H1 (cell line): ENCODE measurements at regions not wholly inside any gene's neighbourhood (a gene's known extent, or its start where the extent isn't known, plus 50 kb on each side); places are given as distances from the start of the nearest gene placed in this dataset.

Experiments used
- CTCF ChIA-PET: fragments of 300-600 bp; sonication (Branson Sonifier 250); formaldehyde crosslinking; loops from one replicate; lab custom pipeline; 2021; ENCODE audit not compliant: partially characterized antibody; lab: Charles Lee
- POLR2A ChIA-PET: fragments of 300-600 bp; sonication (Branson Sonifier 250); formaldehyde crosslinking; loops from one replicate; lab custom pipeline; 2021; ENCODE audit warnings: inconsistent platforms; ENCODE audit not compliant: partially characterized antibody; lab: Charles Lee
- DNase-seq, 2 experiments: peaks; one replicate each; pipeline versions ENCODE4 v3.0.0 to v3.0.0-alpha.2; 2010 to 2022; ENCODE audit warnings: low spot score in 2 of 2, low read depth in 1 of 2, mixed read lengths in 1 of 2
- FAIRE-seq: peaks from 2 replicates; lab custom pipeline; 2011; peaks lifted over from hg19 to GRCh38; lab: Jason Lieb, UNC
- H2AFZ ChIP-seq: 2 replicates; pipeline ENCODE4 v1.8.1; 2012; ENCODE audit warnings: low read length, inconsistent platforms
- H2AK5ac ChIP-seq: 2 replicates; pipeline ENCODE4 v1.6.1; 2013; ENCODE audit warnings: low read depth, low read length
- H2BK120ac ChIP-seq: replicated peaks from 2 replicates; pipeline ENCODE3; 2013; ENCODE audit warnings: low read depth, low read length, inconsistent platforms
- H2BK12ac ChIP-seq: 2 replicates; pipeline ENCODE4 v1.6.1; 2013; ENCODE audit warnings: low read depth, low read length
- H2BK15ac ChIP-seq: 2 replicates; pipeline ENCODE4 v1.6.1; 2013; ENCODE audit warnings: low read length
- H2BK20ac ChIP-seq: 2 replicates; pipeline ENCODE4 v1.6.1; 2013; ENCODE audit warnings: low read length
- H2BK5ac ChIP-seq: 2 replicates; pipeline ENCODE4 v1.6.1; 2013; ENCODE audit warnings: low read depth, low read length
- H3K14ac ChIP-seq: 2 replicates; pipeline ENCODE4 v1.6.1; 2013; ENCODE audit warnings: inconsistent platforms; ENCODE audit not compliant: insufficient read length
- H3K18ac ChIP-seq: 2 replicates; pipeline ENCODE4 v1.6.1; 2013; ENCODE audit warnings: low read length; ENCODE audit errors: extremely low read depth
- H3K23ac ChIP-seq: 2 replicates; pipeline ENCODE4 v1.6.1; 2013; ENCODE audit warnings: inconsistent platforms; ENCODE audit not compliant: insufficient read length
- H3K23me2 ChIP-seq: 2 replicates; pipeline ENCODE4 v1.6.1; 2013; ENCODE audit warnings: low read depth, low read length
- H3K27ac ChIP-seq: 2 replicates; pipeline ENCODE4 v1.6.1; 2011; ENCODE audit warnings: low read depth, low read length, inconsistent platforms
- H3K27me3 ChIP-seq, 4 experiments: replicated peaks in 1 of 4; 1 replicate in 1 of 4; 2 replicates in 3 of 4; pipeline versions ENCODE4 v1.6.1 to v1.8.1; 2011 to 2013; ENCODE audit warnings: low read length in 3 of 4, mild to moderate bottlenecking in 3 of 4, inconsistent platforms in 2 of 4, mixed read lengths in 2 of 4, moderate library complexity in 1 of 4; ENCODE audit not compliant: control insufficient read depth in 3 of 4, insufficient read depth in 3 of 4; ENCODE audit errors: extremely low read depth in 1 of 4
- H3K36me3 ChIP-seq, 4 experiments: 2 replicates each; pipeline versions ENCODE4 v1.6.1 to v1.8.1; 2011 to 2013; ENCODE audit warnings: mild to moderate bottlenecking in 4 of 4, low read length in 3 of 4, moderate library complexity in 2 of 4, control low read depth in 1 of 4, inconsistent platforms in 1 of 4; ENCODE audit not compliant: insufficient read depth in 4 of 4, control insufficient read depth in 2 of 4
- H3K4ac ChIP-seq: replicated peaks from 2 replicates; pipeline ENCODE3; 2013; ENCODE audit warnings: low read length, low read depth, mixed read lengths, inconsistent platforms; ENCODE audit not compliant: insufficient read length
- H3K4me1 ChIP-seq, 4 experiments: replicated peaks in 1 of 4; 1 replicate in 1 of 4; 2 replicates in 3 of 4; pipeline versions ENCODE4 v1.6.1 to v1.8.1; 2011 to 2013; ENCODE audit warnings: low read length in 3 of 4, inconsistent platforms in 2 of 4, mixed read lengths in 1 of 4; ENCODE audit not compliant: insufficient read depth in 4 of 4, control insufficient read depth in 3 of 4
- H3K4me2 ChIP-seq, 2 experiments: 2 replicates each; pipeline versions ENCODE4 v1.6.1 to v1.8.1; 2011 to 2013; ENCODE audit warnings: low read depth in 2 of 2, low read length in 2 of 2, control low read depth in 1 of 2, inconsistent platforms in 1 of 2, mild to moderate bottlenecking in 1 of 2; ENCODE audit not compliant: insufficient read depth in 1 of 2
- H3K4me3 ChIP-seq, 4 experiments: fragments of 200-600, 300-600 bp in 1 of 4; sonication (generic), shearing (Covaris generic), sonication (Bioruptor Twin) in 1 of 4; 2 replicates each; pipeline versions ENCODE4 v1.5.1 to v1.8.1; 2011 to 2016; ENCODE audit warnings: low read length in 4 of 4, low read depth in 3 of 4, control low read depth in 2 of 4, inconsistent platforms in 2 of 4, mild to moderate bottlenecking in 2 of 4, mixed read lengths in 1 of 4, moderate library complexity in 1 of 4; ENCODE audit not compliant: insufficient read depth in 2 of 4; ENCODE audit errors: extremely low read depth in 1 of 4
- H3K56ac ChIP-seq: replicated peaks from 2 replicates; pipeline ENCODE3; 2013; ENCODE audit warnings: low read depth, mild to moderate bottlenecking, mixed read lengths, low read length, inconsistent platforms; ENCODE audit not compliant: insufficient read length
- H3K79me1 ChIP-seq: 2 replicates; pipeline ENCODE4 v1.6.1; 2013; ENCODE audit warnings: low read depth, low read length, control low read depth
- H3K79me2 ChIP-seq, 2 experiments: 2 replicates each; pipeline versions ENCODE4 v1.6.1 to v1.8.1; 2012 to 2013; ENCODE audit warnings: low read length in 2 of 2, mild to moderate bottlenecking in 2 of 2, inconsistent platforms in 1 of 2; ENCODE audit not compliant: insufficient read depth in 2 of 2, control insufficient read depth in 1 of 2
- H3K9ac ChIP-seq, 4 experiments: replicated peaks in 1 of 4; 1 replicate in 1 of 4; 2 replicates in 3 of 4; pipeline versions ENCODE4 v1.6.1 to v1.8.1; 2011 to 2013; ENCODE audit warnings: low read depth in 3 of 4, low read length in 3 of 4, control low read depth in 2 of 4, mild to moderate bottlenecking in 2 of 4, moderate library complexity in 2 of 4, inconsistent platforms in 1 of 4; ENCODE audit errors: extremely low read depth in 1 of 4
- H3K9me3 ChIP-seq, 2 experiments: 2 replicates each; pipeline versions ENCODE4 v1.6.1 to v1.8.1; 2012 to 2013; ENCODE audit warnings: mild to moderate bottlenecking in 2 of 2, moderate library complexity in 2 of 2, control low read depth in 1 of 2, inconsistent platforms in 1 of 2, low read depth in 1 of 2, low read length in 1 of 2, mixed read lengths in 1 of 2; ENCODE audit not compliant: insufficient read depth in 2 of 2
- H4K20me1 ChIP-seq, 2 experiments: replicated peaks in 1 of 2; 2 replicates each; pipeline versions ENCODE3 to v1.8.1; 2011 to 2013; ENCODE audit warnings: inconsistent platforms in 2 of 2, low read length in 2 of 2, mild to moderate bottlenecking in 1 of 2; ENCODE audit not compliant: insufficient read depth in 2 of 2, control insufficient read depth in 1 of 2
- H4K5ac ChIP-seq: 2 replicates; pipeline ENCODE4 v1.6.1; 2013; ENCODE audit warnings: low read length, low read depth, mixed read lengths, inconsistent platforms; ENCODE audit not compliant: insufficient read length
- H4K8ac ChIP-seq: 2 replicates; pipeline ENCODE4 v1.8.0; 2013; ENCODE audit warnings: mild to moderate bottlenecking, moderate library complexity, low read length, inconsistent platforms; ENCODE audit not compliant: insufficient read depth; ENCODE audit errors: extremely low read depth
- H4K91ac ChIP-seq: replicated peaks from 2 replicates; pipeline ENCODE3; 2013; ENCODE audit warnings: low read length, mixed read lengths, inconsistent platforms; ENCODE audit not compliant: insufficient read length
- BRCA1 ChIP-seq: IDR thresholded peaks from 2 replicates; pipeline ENCODE4 v1.6.1; 2012; ENCODE audit warnings: low read depth, low read length, improper control_type of control experiment
- JUN ChIP-seq: IDR thresholded peaks from 2 replicates; pipeline ENCODE4 v1.6.1; 2011; ENCODE audit warnings: low read depth, mild to moderate bottlenecking, improper control_type of control experiment, low read length
- KDM5A ChIP-seq: fragments of 200-600 bp; IDR thresholded peaks from 2 replicates; pipeline ENCODE4 v1.7.1; 2012; ENCODE audit warnings: mild to moderate bottlenecking, low read length, inconsistent platforms, mixed read lengths
- NRF1 ChIP-seq: IDR thresholded peaks from 2 replicates; pipeline ENCODE4 v1.6.1; 2011; ENCODE audit warnings: mild to moderate bottlenecking, low read depth, low read length, improper control_type of control experiment
- POLR2A ChIP-seq, 2 experiments: IDR thresholded peaks; 1 replicate in 1 of 2; 2 replicates in 1 of 2; pipeline ENCODE4 v1.6.1; 2011; ENCODE audit warnings: low read depth in 2 of 2, low read length in 2 of 2, mild to moderate bottlenecking in 2 of 2; ENCODE audit errors: control extremely low read depth in 1 of 2
- SIN3A ChIP-seq, 2 experiments: IDR thresholded peaks in 1 of 2; conservative IDR thresholded peaks in 1 of 2; 2 replicates each; pipeline ENCODE4 v1.6.1; 2011 to 2012; ENCODE audit warnings: low read length in 2 of 2, improper control_type of control experiment in 1 of 2, low read depth in 1 of 2, mild to moderate bottlenecking in 1 of 2
- SP2 ChIP-seq: IDR thresholded peaks from 2 replicates; pipeline ENCODE4 v1.6.1; 2012; ENCODE audit warnings: mild to moderate bottlenecking, low read length, inconsistent platforms
- SRF ChIP-seq: IDR thresholded peaks from 2 replicates; pipeline ENCODE4 v1.6.1; 2011; ENCODE audit warnings: mild to moderate bottlenecking, low read depth, low read length, moderate library complexity
- TAF1 ChIP-seq: IDR thresholded peaks from 2 replicates; pipeline ENCODE4 v1.6.1; 2011; ENCODE audit warnings: mild to moderate bottlenecking, low read depth, low read length
- TAF7 ChIP-seq: optimal IDR thresholded peaks from 2 replicates; pipeline ENCODE3; 2011; ENCODE audit warnings: low read depth, mild to moderate bottlenecking, inconsistent platforms, low read length, moderate library complexity, borderline replicate concordance
- TCF12 ChIP-seq: IDR thresholded peaks from 2 replicates; pipeline ENCODE4 v1.6.1; 2011; ENCODE audit warnings: low read depth, mild to moderate bottlenecking, low read length
- WGBS, 2 experiments: shearing (Covaris generic) in 1 of 2; methylation state at CpG; one replicate each; pipeline versions ENCODE4 v1.1.6 to v1.1.7; 2013 to 2015; ENCODE audit warnings: low lambda C conversion rate in 2 of 2, mixed read lengths in 2 of 2, inconsistent platforms in 1 of 2, low coverage in 1 of 2, missing lambda C conversion rate in 1 of 2; ENCODE audit not compliant: insufficient replicate concordance in 2 of 2, insufficient coverage in 1 of 2, insufficient read length in 1 of 2; ENCODE audit errors: extremely low coverage in 1 of 2, missing lambda C conversion rate in 1 of 2; 5-methylcytosine and 5-hydroxymethylcytosine counted together

GRCh38 chr16:17555176-17555575 lies 84.4 kb upstream of the XYLT1 start:
- Histone ChIP-seq H3K79me1 (no peaks in the 10 kb centered on the region), H3K9me3 (no peaks in the 10 kb centered on the region), H2BK20ac (no peak overlapping the region), H3K27ac (no peak overlapping the region), H3K9ac (no peak overlapping the region), H2BK5ac (no peak overlapping the region), H4K5ac (no peak overlapping the region), H3K36me3 (no peaks in the 10 kb centered on the region), H3K4me3 (no peak overlapping the region), H3K23me2 (no peaks in the 10 kb centered on the region), H3K18ac (no peak overlapping the region), H3K4ac (no peak overlapping the region), H4K8ac (no peak overlapping the region), H3K56ac (no peak overlapping the region), H3K79me2 (no peaks in the 10 kb centered on the region), H2AK5ac (no peak overlapping the region), H2BK12ac (no peak overlapping the region), H4K91ac (no peak overlapping the region), H3K4me1 (no peaks in the 10 kb centered on the region), H3K14ac (no peak overlapping the region), H2BK15ac (no peak overlapping the region), H2AFZ (no peak overlapping the region), H3K23ac (no peak overlapping the region), H3K27me3 (no peaks in the 10 kb centered on the region), H3K4me2 (no peak overlapping the region), H2BK120ac (no peak overlapping the region), H4K20me1 (no peaks in the 10 kb centered on the region)
- POLR2A ChIA-PET: no interaction called here
- CTCF ChIA-PET: interaction anchor here (0.6 to 5.4 kb wide), 6 partner anchors 9 to 394 kb away, joined by 3 to 41 read pairs (median 4); no protein-coding TSS in a partner anchor
- 86% methylated on average over 5 of the region's 5 CpGs; no CpG with 5 or more reads in 1 of the 2 experiments for WGBS, 2 experiments
- no peak for DNase-seq
- TF ChIP-seq JUN (no peak), BRCA1 (no peak), POLR2A (IDR thresholded peaks at IDR 0.05; ENCODE audit: control extremely low read depth in 1 of 2, low read depth in 2 of 2, low read length in 2 of 2) (no peak), NRF1 (no peak), TAF1 (no peak), TCF12 (no peak), SP2 (no peak), SIN3A (conservative IDR thresholded peaks at IDR 0.05 in 1 of 2, IDR thresholded peaks at IDR 0.05 in 1 of 2; ENCODE audit: low read depth in 1 of 2, low read length in 2 of 2) (no peak), KDM5A (no peak), SRF (no peak), TAF7 (no peak)
- no peak for FAIRE-seq
